HG02943 (cell line): ENCODE measurements at regions not wholly inside any gene's neighbourhood (a gene's known extent, or its start where the extent isn't known, plus 50 kb on each side); places are given as distances from the start of the nearest gene placed in this dataset.
"Not testable (repeated sequence)": the region's sequence is repeated elsewhere in the genome, so short reads cannot be mapped to it uniquely, and the experiment has no call there.

Experiments used
- ATAC-seq: cut with Tn5 transposase; IDR thresholded peaks from one replicate; pipeline ENCODE4 v1.9.1; 2021; ENCODE audit warnings: mild to moderate bottlenecking, low read depth, moderate library complexity; ENCODE audit not compliant: unreplicated experiment

DNA sequence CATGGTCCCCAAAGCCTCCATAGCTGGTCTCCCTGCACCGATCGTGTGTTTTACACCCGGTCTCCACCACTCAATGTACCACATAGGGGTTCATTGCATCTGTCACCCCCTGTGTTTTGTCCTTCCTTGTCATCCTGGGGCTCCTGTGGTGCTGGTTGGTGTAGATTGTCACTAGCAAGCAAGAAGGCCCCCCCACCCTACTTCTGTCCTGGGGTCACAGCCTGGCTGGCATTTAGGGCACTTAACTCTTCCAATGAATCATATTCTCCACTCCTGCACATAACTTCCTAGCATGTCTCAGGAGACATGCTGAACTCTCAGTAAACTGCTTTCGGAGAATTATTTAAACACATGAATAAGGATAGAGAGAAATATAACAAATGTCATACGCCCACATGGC is 161.4 kb downstream of the BCL2L11 start:
- ATAC-seq: not testable (repeated sequence)

DNA sequence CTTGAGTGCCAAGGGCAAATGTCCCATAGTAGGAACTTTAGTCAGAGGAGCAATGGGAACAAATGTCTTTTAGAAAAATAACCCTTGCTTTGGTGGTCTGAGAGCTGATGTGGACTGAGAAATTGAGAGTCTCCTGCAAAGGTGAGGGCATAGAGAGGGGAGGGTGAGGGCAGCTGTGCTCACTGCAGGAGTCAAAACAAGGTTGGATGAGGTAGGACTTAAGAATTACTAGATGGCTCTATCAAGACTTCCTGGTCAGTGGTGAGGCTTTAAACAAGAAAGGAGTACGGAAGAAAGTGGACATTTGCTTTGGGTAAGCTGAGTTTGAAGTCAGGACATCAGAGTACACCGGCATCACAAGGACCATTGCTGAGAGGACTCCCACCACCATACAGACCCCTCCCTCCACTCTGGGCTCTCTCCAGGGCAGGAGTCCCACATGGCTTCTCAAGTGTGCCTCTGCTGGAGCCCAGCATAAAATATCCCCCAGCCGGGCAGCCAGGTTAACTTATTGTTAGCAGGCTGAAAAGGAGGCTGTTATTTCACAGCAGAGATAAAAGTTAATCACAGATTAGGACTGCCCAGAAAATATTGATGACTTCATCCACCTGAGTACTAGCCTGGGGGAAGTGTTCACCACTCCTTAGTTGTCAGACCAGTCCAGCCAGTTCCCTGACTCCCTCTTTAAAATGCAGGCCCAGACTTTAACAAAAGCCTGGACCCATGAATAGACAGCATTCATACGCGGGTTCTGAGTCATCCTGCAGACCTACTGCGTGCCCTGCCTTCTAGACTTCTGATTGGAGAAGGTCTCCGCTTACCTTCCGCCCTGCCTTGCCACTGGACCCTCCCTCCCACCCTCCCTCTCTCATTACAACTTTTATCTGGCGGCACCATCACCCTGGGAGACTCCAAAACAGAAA is 167.2 kb downstream of the BCL2L11 start:
- not testable (repeated sequence) for ATAC-seq

DNA sequence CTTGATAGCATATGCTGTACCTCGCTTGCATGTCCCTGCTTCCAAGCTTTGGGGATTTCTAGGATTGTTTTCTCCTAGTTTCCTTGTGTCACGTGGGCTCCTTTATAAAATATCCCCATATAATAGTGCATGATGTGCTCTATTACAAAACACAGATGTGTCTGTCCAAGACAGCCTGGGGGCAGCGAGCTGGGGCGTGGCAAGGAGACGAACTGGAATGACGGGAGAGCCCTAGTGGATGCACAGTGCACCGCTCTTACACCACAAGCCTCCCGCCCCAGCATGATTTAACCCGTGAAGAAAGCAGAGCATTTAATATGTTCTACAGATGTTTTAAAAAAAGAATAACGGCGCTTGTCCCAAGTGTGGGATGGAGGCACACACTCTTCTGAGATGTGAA is 169.7 kb downstream of the BCL2L11 start:
- not testable (repeated sequence) for ATAC-seq

DNA sequence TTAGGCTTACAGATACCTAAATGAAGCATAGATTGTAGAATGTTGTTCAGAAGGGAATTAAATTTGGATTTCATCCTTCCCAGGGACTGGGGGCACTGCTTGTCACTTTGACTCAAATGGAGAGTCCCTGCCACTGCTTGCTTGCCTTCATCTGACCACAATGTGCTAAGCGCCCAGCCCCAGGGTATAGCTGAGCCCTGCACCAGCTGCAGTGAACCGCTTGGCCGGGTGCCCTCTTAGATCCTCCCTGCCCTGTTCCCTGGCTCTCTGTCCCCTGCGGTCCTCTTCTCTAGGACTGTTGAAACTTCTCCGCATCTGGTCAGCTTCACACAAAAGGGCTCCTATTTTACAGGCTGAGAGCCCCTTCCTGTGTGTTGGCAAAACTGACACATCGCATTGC is 170.9 kb downstream of the BCL2L11 start:
- not testable (repeated sequence) for ATAC-seq

DNA sequence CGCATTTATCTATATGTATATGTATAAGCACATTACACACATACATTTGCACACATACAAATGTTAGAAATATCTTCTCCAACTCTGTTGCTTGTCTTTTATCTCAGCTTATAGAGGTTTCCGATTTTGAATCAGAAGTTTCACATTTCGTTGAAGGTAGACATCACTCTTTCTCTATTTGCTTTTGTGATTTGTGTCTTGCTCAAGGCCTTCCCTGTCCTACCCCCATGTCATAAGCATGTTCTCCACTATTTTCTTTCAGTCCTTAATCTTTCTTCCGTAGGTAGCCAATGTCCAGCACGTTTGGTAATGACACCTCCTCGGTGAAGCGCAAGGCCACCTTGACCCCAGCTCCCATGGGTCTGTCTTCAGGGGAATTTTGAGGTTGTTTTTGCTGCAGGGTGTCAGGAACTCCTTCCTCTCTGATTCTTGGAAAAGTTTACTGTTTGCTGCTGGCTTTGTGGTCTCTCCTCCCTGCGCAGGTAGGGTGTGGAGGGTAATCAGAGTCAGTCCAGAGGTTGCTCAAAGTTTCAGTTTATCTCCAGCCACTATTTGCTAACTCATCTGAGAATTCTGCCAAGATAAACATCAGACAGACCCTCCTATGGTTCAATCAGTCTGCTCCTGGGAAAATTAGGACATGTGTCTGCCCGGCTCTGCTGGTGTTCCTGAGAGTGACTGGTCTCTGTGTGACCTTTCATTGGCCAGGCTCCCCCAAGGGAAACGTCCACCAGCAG is 171.7 kb downstream of the BCL2L11 start:
- ATAC-seq: not testable (repeated sequence)

DNA sequence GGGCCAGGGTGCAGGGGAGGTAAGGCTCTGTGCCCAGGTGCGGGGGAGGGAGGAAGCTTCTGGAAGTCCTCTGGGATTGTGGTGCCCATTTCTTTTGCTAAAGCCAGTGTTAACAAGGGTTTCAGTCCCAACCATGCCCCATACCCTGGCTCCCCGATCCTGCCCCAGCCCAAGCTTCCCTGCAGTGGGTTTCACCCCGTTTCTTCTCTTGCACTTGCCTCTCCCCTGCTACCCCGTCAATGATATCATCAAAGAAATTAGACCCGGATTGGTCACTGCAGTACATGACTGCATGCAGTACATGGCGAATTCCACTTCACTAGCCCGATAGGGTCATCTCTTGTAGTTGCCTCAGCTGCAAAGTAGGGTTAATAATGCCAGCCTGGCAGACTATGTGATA is 174.0 kb downstream of the BCL2L11 start:
- ATAC-seq: not testable (repeated sequence)

DNA sequence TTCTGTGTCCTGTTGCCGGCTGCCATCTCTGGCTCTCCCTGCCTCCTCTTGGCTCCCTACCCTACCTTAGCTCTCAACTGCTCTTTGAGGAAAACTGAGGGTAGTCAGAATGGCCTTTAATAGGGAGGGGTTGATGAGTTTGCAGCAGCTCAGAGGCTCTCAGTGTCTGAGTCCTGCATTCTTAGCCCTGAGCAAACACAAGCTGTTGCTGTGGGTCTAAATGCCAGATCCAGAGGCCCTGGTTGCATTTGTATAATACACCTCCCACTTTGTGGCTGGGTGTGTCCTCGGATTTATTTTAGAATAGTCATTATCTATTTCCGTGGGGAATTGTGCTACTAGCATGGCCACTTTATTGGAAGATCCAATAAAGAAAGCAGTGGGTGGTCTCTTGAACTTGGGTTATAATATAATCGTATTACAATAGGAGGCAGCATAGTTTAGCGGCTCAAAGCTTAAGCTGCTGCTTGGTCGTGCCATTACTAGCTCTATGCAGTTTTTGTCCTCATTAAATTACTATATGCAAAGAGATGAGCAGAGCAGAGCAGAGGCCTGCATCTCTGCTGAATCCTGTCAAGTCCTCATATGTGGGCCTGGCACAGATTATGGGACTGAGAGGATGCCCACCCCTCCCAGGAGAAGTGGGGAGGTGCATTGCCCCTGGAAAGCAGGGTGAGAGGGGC is 175.5 kb downstream of the BCL2L11 start:
- ATAC-seq: not testable (repeated sequence)

DNA sequence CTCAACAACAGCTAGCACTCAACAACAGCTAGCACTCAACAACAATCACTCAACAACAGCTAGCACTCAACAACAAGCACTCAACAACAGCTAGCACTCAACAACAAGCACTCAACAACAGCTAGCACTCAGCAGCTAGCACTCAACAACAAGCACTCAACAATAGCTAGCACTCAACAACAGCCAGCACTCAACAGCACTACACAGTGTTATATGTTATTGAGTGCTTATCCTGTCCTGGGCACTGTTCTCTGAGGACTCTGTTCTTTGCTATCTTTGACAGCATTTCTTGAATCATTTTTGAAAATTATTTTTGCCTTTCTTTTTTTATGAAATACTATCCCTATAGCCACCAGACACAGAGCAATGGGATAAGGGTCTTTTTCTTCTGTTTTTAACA is 176.4 kb downstream of the BCL2L11 start:
- not testable (repeated sequence) for ATAC-seq

DNA sequence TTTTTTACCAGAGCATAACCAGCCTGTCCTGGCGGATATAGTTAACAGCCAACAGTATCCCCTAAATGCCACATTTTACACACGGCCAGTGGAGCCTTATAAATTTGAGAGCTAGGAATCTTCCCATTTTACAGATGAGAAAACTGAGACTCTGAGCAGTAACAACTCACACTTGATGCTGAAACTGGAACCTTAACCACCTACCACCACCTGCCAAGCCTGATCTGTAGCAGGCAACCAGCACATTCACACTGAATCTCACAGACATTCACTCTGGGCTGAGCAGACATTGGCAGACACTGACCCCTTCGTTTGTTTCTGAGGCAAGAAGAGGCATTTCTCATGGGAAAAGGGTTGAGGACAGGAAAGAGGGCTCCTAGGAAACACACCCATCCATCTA is 178.2 kb downstream of the BCL2L11 start:
- ATAC-seq: not testable (repeated sequence)

DNA sequence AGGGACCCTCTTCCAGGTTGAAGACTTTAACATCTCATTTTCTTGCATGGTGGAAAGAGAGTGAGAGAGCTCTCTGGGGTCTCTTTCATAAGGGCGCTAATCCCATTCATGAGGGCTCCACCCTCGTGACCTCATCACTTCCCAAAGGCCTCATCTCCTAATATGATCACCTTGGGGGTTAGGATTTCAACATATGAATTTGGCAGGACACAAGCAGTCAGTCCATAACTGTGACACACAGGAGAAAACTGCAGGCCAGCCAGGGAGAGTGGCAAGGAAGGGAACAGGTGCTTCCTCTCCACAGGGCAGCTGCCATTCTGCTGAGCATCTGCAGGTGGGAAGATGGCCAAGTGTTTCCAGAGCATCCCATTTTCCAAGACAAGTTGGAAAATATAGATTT is 178.9 kb downstream of the BCL2L11 start:
- ATAC-seq: not testable (repeated sequence)

DNA sequence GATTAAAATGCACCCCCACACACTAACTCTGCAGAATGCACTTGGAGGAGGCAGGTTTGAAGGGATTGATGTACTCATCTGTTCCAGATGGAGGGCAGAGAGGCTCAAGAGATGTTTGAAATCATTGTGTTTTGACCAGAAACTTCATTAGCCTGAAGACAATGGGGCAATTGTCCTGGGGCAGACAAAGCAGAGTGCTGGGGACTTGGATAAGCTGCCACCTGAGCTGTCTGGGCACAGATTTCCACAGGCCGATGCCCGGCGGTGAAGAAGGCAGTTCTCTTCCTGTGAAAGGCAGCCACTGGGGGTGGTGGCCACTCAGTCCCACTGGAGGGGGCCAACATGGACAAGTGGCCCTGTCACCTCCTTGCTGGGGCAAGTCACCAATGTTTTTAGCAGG is 181.0 kb downstream of the BCL2L11 start:
- not testable (repeated sequence) for ATAC-seq

DNA sequence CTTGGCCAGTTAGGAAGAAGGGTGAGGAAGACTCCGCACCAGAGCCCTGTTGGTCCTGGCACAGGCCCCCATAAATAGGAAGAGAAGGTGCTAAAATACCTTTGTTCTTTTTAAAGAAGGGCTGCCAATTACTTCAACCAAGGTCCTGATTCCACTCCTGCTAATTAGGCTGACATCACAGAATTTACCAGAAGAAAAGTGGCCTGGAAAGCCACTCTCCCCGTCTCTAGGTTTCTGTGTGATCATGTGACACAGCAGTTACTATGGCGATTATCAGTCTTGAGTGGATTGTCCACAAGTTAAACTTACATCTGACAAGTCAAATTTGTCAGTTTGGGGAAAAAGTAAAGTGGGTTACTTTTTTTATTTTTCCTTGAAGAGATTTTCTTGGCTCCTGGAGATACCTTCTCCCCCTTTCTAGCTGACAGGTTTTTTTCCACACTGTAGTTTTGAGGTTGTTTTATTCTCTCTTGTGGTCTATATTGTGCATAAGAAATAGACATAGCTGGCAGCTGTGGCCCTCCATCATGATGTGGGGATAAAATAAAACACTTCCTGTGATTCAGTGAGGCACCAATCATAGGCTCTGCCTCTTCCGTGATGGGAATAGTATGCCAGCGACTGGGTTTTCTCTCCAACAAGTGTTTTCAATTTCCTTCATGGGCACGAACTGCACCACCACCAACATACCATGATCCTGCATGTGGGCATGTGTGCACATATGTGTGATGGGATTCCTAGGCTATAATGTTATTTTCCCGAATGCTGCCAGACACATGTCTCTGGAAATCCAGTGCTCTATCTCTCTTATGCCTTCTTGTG is 181.9 kb downstream of the BCL2L11 start:
- not testable (repeated sequence) for ATAC-seq

DNA sequence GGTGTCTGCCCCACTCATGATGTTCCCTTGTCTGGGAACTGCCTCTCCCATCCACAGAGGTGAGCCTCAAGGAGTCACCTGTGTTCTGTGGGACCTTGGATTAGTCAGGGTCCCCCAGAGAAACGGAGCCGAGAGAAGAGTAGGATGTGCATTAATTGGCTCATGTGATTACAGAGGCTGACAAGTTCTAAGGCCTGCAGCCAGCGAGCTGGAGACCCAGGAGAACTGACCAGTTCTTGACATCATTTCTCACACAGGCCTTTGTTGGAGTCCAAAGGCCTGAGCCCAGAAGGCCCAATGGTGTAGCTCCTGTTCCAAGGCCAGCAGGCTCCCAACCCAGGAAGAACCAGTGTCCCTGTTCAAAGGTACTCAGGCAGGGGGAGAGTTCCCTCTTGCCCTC is 186.6 kb downstream of the BCL2L11 start:
- not testable (repeated sequence) for ATAC-seq

DNA sequence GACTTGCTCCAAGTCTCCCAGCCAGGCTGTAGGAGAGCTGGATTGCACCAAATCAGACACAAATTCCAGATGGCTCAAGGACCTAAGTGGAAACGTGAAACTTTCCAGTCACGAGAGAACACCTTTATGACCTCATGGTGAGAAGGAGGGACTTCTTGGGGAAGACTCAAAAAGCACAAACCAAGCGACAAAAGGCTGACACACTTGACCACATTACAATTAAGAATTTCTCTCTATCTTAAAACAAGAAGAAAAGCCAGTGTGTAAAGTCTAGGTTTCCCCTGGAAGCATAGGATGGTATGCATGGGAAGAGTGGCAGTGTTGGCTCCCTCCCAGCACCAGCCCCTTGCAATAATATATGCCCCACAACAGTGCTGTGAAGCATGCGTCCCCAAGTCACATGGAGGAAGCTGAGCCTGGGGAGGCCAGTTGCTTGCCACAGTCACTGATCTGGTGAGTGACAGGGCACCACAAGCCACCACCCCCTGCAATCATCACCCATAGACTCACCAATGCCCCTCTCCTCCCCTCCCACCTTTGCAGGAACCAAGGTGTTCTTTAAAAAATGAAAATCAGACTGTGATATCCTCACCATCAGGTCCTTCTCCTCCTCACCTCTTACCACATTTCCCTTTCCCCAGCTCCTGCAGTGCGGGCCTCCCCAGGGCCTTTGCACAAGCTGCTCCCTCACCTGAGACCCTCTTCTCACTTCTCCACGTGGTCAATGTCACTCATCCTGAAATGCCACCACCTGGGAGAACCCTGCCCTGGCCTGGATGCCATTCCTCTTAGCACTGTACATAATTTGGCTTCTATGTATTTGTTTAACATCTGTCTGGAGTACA is 188.7 kb downstream of the BCL2L11 start:
- not testable (repeated sequence) for ATAC-seq

DNA sequence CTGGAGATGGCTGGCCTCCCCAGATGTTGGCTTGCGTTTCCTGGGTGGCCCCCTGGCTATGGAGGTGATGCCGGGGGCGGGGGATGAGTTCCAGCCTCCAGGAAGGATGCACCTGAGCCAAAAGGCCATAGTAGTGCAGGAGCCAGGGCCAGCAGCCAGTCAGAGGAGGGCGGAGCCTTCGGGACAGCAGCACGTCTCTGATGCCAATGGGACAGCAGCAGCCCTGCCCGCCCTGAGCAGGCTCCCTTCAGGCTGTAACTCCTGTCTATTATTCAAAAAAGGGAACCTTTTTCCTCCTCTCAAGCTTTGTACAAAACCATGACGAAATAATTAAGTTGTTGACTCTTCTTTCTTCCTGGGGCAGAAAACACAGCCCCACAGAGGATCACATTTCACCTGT is 189.7 kb downstream of the BCL2L11 start:
- not testable (repeated sequence) for ATAC-seq

DNA sequence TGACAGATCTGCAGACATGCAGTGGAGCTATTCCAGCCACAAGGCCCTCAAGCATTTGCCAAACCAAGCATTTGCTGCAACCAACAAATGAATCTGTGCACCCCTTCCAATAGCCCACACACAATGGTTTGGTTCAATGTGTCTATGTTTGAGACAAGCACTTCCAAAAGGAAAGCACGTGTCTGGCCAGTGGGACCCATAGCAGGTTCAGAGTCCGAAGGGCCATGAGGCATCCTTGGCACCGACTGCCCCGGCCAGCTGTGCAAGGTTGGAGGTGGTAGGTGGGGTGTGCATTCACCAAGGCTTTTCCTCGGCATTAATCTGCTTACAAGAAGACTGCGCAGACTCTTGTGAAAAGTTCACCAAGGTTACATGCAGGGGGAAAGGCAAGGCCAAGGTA is 190.9 kb downstream of the BCL2L11 start:
- not testable (repeated sequence) for ATAC-seq

DNA sequence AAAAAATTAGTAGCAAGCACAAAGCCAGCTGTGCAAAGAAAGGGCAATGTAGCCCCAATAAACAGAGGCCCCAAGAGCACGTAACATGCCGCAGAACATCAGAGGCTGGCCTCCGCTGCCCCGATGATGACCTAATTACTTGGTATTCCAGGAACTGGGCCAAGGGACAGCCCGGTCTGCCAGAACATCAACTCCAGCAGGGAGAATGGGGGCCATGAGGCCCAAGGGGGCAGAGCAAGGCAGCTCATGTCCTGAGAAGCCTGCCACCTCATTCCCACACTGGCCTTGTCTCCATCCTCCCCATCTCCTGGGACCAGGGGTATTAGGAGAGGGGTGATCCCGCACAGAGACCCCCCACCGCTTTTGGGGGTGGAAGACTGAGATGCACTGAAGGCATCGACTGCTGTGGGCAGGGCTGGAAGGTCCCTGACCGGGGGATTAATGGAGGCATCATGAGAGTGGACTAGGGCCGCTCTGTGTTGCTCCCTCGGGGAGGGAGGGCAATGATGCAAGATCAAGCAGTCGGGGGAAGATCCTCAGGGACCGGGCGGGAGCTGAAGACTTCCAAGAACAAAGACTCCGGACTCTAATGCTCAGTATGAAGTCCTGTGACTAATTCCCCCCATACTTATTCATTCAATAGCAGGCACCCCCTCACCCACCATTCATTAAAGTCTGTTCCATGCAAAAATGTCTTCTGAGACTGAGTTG is 192.3 kb downstream of the BCL2L11 start:
- ATAC-seq: not testable (repeated sequence)

DNA sequence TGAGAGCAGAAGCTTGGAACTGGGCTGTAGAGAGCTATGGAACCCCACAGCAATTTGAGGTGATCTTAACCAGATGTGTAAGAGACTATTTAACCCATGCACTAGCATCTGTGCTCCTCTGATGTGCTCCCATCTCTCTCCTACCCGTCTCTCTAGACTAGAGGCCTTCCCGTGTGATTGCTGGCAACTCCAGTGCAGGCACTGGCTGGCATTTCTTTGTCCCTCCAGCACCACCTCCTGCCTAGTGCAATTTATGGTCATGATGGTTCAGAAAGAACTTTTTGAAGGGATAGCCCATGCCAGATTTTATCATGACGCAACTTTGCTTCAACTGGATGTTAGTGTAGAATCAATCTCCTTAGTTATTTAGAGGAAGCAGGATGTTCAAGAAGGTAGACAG is 193.0 kb downstream of the BCL2L11 start:
- ATAC-seq: not testable (repeated sequence)
